HFFc6 (cell line): ENCODE measurements at regions not wholly inside any gene's neighbourhood (a gene's known extent, or its start where the extent isn't known, plus 50 kb on each side); places are given as distances from the start of the nearest gene placed in this dataset.
"Not testable (repeated sequence)": the region's sequence is repeated elsewhere in the genome, so short reads cannot be mapped to it uniquely, and the experiment has no call there.

Source experiments
- DNase-seq: peaks from one replicate; pipeline ENCODE4 v3.0.0-alpha.2; 2018
- H3K27ac Mint-ChIP-seq: 2 replicates; pipeline ENCODE4 v1.8.0; 2020; ENCODE audit warnings: mild to moderate bottlenecking, mixed read lengths
- H3K27me3 Mint-ChIP-seq: 2 replicates; pipeline ENCODE4 v1.8.0; 2021; ENCODE audit warnings: mild to moderate bottlenecking, moderate library complexity, mixed read lengths; ENCODE audit not compliant: insufficient read depth
- H3K36me3 Mint-ChIP-seq: 2 replicates; pipeline ENCODE4 v1.8.0; 2021; ENCODE audit warnings: low read depth, mixed read lengths
- H3K4me1 Mint-ChIP-seq: 2 replicates; pipeline ENCODE4 v1.8.0; 2020; ENCODE audit warnings: low read depth, mixed read lengths
- H3K4me3 Mint-ChIP-seq: 2 replicates; pipeline ENCODE4 v1.8.0; 2020; ENCODE audit warnings: mild to moderate bottlenecking, moderate library complexity, mixed read lengths
- H3K9me3 Mint-ChIP-seq: 2 replicates; pipeline ENCODE4 v1.8.0; 2020; ENCODE audit warnings: mild to moderate bottlenecking, mixed read lengths
- CTCF ChIP-seq: fragments of 200-600 bp; sonication (generic); IDR thresholded peaks from 2 replicates; pipeline ENCODE4 v1.5.0; 2021; ENCODE audit warnings: antibody characterized with exemption, mild to moderate bottlenecking

GRCh38 chr9:126169736-126170135, 156.9 kb upstream of the MVB12B start:
- no peaks in the 10 kb centered on the region for H3K36me3 Mint-ChIP-seq
- no peak overlapping the region for H3K4me3 Mint-ChIP-seq
- no peak for DNase-seq
- no peaks in the 10 kb centered on the region for H3K9me3 Mint-ChIP-seq
- no peak for TF ChIP-seq CTCF
- H3K27ac Mint-ChIP-seq = no peak overlapping the region
- no peaks in the 10 kb centered on the region for H3K4me1 Mint-ChIP-seq
- H3K27me3 Mint-ChIP-seq = peaks cover 58% of the 10 kb centered on the region

- Mint-ChIP-seq H3K4me3 (no peak overlapping the region), H3K27me3 (peaks cover 56% of the 10 kb centered on the region), H3K27ac (no peak overlapping the region), H3K9me3 (no peaks in the 10 kb centered on the region), H3K36me3 (no peaks in the 10 kb centered on the region), H3K4me1 (no peaks in the 10 kb centered on the region)
- no peak for TF ChIP-seq CTCF
- no peak for DNase-seq
Measured at GRCh38 chr9:126170286-126170823, 156.3 kb upstream of the MVB12B start.

GRCh38 chr9:126171641-126172040, 155.0 kb upstream of the MVB12B start:
- Mint-ChIP-seq H3K27ac (no peak overlapping the region), H3K36me3 (no peaks in the 10 kb centered on the region), H3K4me1 (no peaks in the 10 kb centered on the region), H3K4me3 (no peak overlapping the region), H3K27me3 (peaks cover 44% of the 10 kb centered on the region), H3K9me3 (no peaks in the 10 kb centered on the region)
- TF ChIP-seq CTCF = no peak
- no peak for DNase-seq

- H3K4me3 Mint-ChIP-seq = no peak overlapping the region; the same call in 1 of the 2 replicates
- H3K9me3 Mint-ChIP-seq = no peaks in the 10 kb centered on the region
- no peaks in the 10 kb centered on the region for H3K4me1 Mint-ChIP-seq
- no peak overlapping the region for H3K27ac Mint-ChIP-seq
- H3K27me3 Mint-ChIP-seq = peaks cover 43% of the 10 kb centered on the region
- H3K36me3 Mint-ChIP-seq = no peaks in the 10 kb centered on the region
- TF ChIP-seq CTCF = no peak
- DNase-seq = no peak
Measured at GRCh38 chr9:126173401-126173800, 153.2 kb upstream of the MVB12B start.

- no peaks in the 10 kb centered on the region for H3K36me3 Mint-ChIP-seq
- no peaks in the 10 kb centered on the region for H3K9me3 Mint-ChIP-seq
- no peak for TF ChIP-seq CTCF
- H3K4me3 Mint-ChIP-seq = no peak overlapping the region
- no peak for DNase-seq
- H3K4me1 Mint-ChIP-seq = no peaks in the 10 kb centered on the region
- H3K27me3 Mint-ChIP-seq = peaks cover 40% of the 10 kb centered on the region
- no peak overlapping the region for H3K27ac Mint-ChIP-seq
Measured at GRCh38 chr9:126173929-126174328, 152.7 kb upstream of the MVB12B start.

GRCh38 chr9:126183266-126183665, 143.4 kb upstream of the MVB12B start:
- H3K27me3 Mint-ChIP-seq = peaks cover 36% of the 10 kb centered on the region
- H3K27ac Mint-ChIP-seq = no peak overlapping the region
- no peak overlapping the region for H3K4me3 Mint-ChIP-seq
- DNase-seq = no peak
- TF ChIP-seq CTCF = no peak
- H3K4me1 Mint-ChIP-seq = no peaks in the 10 kb centered on the region
- no peaks in the 10 kb centered on the region for H3K9me3 Mint-ChIP-seq
- H3K36me3 Mint-ChIP-seq = no peaks in the 10 kb centered on the region

GRCh38 chr9:126190994-126191393, 135.6 kb upstream of the MVB12B start:
- Mint-ChIP-seq H3K27me3 (peaks cover 25% of the 10 kb centered on the region), H3K9me3 (peaks cover 12% of the 10 kb centered on the region; the same call in 1 of the 2 replicates)
- H3K27ac Mint-ChIP-seq, DNase-seq, H3K4me3 Mint-ChIP-seq, H3K4me1 Mint-ChIP-seq, H3K36me3 Mint-ChIP-seq: not testable (repeated sequence)
